ENCODE measurements at regions not wholly inside any gene's neighbourhood (a gene's known extent, or its start where the extent isn't known, plus 50 kb on each side); places are given as distances from the start of the nearest gene placed in this dataset.
A peak's percentile ranks its signal among the peaks of the same experiment; 100 is the strongest.
"Not testable (repeated sequence)": the region's sequence is repeated elsewhere in the genome, so short reads cannot be mapped to it uniquely, and the experiment has no call there.

- ATAC-seq = peak in 1 of 2 donors; percentile 55
- no peak for DNase-seq
- intact Hi-C loops (cut with DNase I) = no loop called here
These were observed 311.0 kb upstream of the FAM98A start for GRCh38 chr2:33909945-33910695.

- ATAC-seq (no peak), DNase-seq (no peak)
- intact Hi-C loops (cut with DNase I) = no loop called here
These were observed 308.8 kb upstream of the FAM98A start for GRCh38 chr2:33907866-33908265.

- DNase-seq; intact Hi-C loops (cut with DNase I); ATAC-seq: not testable (repeated sequence)
These were observed 307.0 kb upstream of the FAM98A start for GRCh38 chr2:33906129-33906528.

- intact Hi-C loops (cut with DNase I) = no loop called here
- DNase-seq (no peak), ATAC-seq (no peak)
These were observed 305.7 kb upstream of the FAM98A start for GRCh38 chr2:33904801-33905200.

- DNase-seq (no peak), ATAC-seq (no peak)
- intact Hi-C loops (cut with DNase I) = no loop called here
These were observed 304.6 kb upstream of the FAM98A start for GRCh38 chr2:33903701-33904100.

- intact Hi-C loops (cut with DNase I) = no loop called here
- ATAC-seq (no peak), DNase-seq (no peak)
These were observed 304.1 kb upstream of the FAM98A start for GRCh38 chr2:33903215-33903614.

- intact Hi-C loops (cut with DNase I) = no loop called here
- no peak for DNase-seq
- no peak for ATAC-seq
These were observed 301.5 kb upstream of the FAM98A start for GRCh38 chr2:33900610-33901009.

- intact Hi-C loops (cut with DNase I) = no loop called here
These were observed 298.6 kb upstream of the FAM98A start for GRCh38 chr2:33897741-33898140.

GRCh38 chr2:33893824-33894223 lies 294.7 kb upstream of the FAM98A start:
- ATAC-seq (peak; percentile 79 to 84), DNase-seq (no peak)
- intact Hi-C loops (cut with DNase I) = no loop called here

More at GRCh38 chr2:33897741-33898140, 298.6 kb upstream of the FAM98A start:
- ATAC-seq = no peak
- no peak for DNase-seq

- DNase-seq (no peak), ATAC-seq (no peak)
- intact Hi-C loops (cut with DNase I) = no loop called here
These were observed 292.5 kb upstream of the FAM98A start for GRCh38 chr2:33891616-33892015.

- DNase-seq = no peak
- intact Hi-C loops (cut with DNase I) = no loop called here
- no peak for ATAC-seq
These were observed 291.6 kb upstream of the FAM98A start for GRCh38 chr2:33890686-33891085.

GRCh38 chr2:33877348-33878016 lies 278.4 kb upstream of the FAM98A start:
- intact Hi-C loops (cut with DNase I) = no loop called here
- no peak for ATAC-seq

GRCh38 chr2:33873076-33873605 lies 274.0 kb upstream of the FAM98A start:
- no peak for ATAC-seq
- intact Hi-C loops (cut with DNase I) = no loop called here

More at GRCh38 chr2:33877348-33878016, 278.4 kb upstream of the FAM98A start:
- DNase-seq = no peak

GRCh38 chr2:33859811-33860461 lies 260.8 kb upstream of the FAM98A start:
- DNase-seq (peak; percentile 22), ATAC-seq (no peak)
- intact Hi-C loops (cut with DNase I) = no loop called here

More at GRCh38 chr2:33873076-33873605, 274.0 kb upstream of the FAM98A start:
- DNase-seq = no peak

- intact Hi-C loops (cut with DNase I) = no loop called here
- ATAC-seq (no peak), DNase-seq (no peak)
These were observed 260.1 kb upstream of the FAM98A start for GRCh38 chr2:33859176-33859575.

- ATAC-seq = no peak
- no peak for DNase-seq
- intact Hi-C loops (cut with DNase I) = no loop called here
These were observed 249.4 kb upstream of the FAM98A start for GRCh38 chr2:33848486-33848885.

- intact Hi-C loops (cut with DNase I) = no loop called here
- no peak for ATAC-seq
- no peak for DNase-seq
These were observed 240.7 kb upstream of the FAM98A start for GRCh38 chr2:33839791-33840190.

GRCh38 chr2:33836628-33837027 lies 237.5 kb upstream of the FAM98A start:
- intact Hi-C loops (cut with DNase I) = no loop called here
- DNase-seq = no peak
- ATAC-seq = no peak

GRCh38 chr2:33835911-33836310 lies 236.8 kb upstream of the FAM98A start:
- DNase-seq (no peak), ATAC-seq (no peak)

GRCh38 chr2:33822964-33823363 lies 223.9 kb upstream of the FAM98A start:
- intact Hi-C loops (cut with DNase I) = no loop called here
- DNase-seq (no peak), ATAC-seq (no peak)

More at GRCh38 chr2:33835911-33836310, 236.8 kb upstream of the FAM98A start:
- intact Hi-C loops (cut with DNase I) = no loop called here
